K562 (cell line): ENCODE measurements at regions not wholly inside any gene's neighbourhood (a gene's known extent, or its start where the extent isn't known, plus 50 kb on each side); places are given as distances from the start of the nearest gene placed in this dataset.

ENCODE experiments used
- ATAC-seq: fragments of 200-7000 bp; cut with Tn5 transposase; 3 replicates; pipeline ENCODE4 v1.9.1; 2020; ENCODE audit warnings: moderate library complexity
- BruUV-seq: library from RNA; stranded (reverse); fragments of 400-500 nt; replicated peaks from 2 replicates; lab custom pipeline; 2021; lab: Mats Ljungman, UMichigan
- CTCF ChIA-PET: fragments of 300-600 bp; formaldehyde crosslinking; extraction: SDS; loops from one replicate; lab custom pipeline; 2021; ENCODE audit warnings: low intra/inter-chr PET ratio; lab: Yijun Ruan, JAX
- POLR2A ChIA-PET: fragments of 300-600, 350-650 bp; sonication (Branson Sonifier 250); formaldehyde crosslinking; extraction: SDS; loops from one replicate; lab custom pipeline; 2021; ENCODE audit warnings: antibody characterized with exemption, inconsistent platforms; lab: Yijun Ruan, JAX
- DNase-seq, 4 experiments: peaks; one replicate each; pipeline versions ENCODE4 v3.0.0 to v3.0.0-alpha.2; 2011 to 2018; ENCODE audit warnings: low spot score in 3 of 4, mixed read lengths in 3 of 4; ENCODE audit errors: extremely low read depth in 1 of 4
- FAIRE-seq: peaks from 2 replicates; lab custom pipeline; 2011; peaks lifted over from hg19 to GRCh38; lab: Jason Lieb, UNC
- H2AFZ ChIP-seq: 2 replicates; pipeline ENCODE4 v1.6.0; 2011; ENCODE audit warnings: low read depth, low read length, control low read depth, inconsistent platforms
- H3K27ac ChIP-seq: fragments of 200-600 bp; 3 replicates; pipeline ENCODE4 v1.8.0; 2011; ENCODE audit warnings: low read depth, mild to moderate bottlenecking, control low read depth, inconsistent platforms, low read length, moderate library complexity, mixed read lengths; ENCODE audit errors: extremely low read depth
- H3K27me3 ChIP-seq, 2 experiments: fragments of 300-600 bp in 1 of 2; 2 replicates in 1 of 2; 3 replicates in 1 of 2; pipeline versions ENCODE4 v1.6.0 to v1.8.0; 2011; ENCODE audit warnings: inconsistent platforms in 2 of 2, low read length in 2 of 2, mild to moderate bottlenecking in 1 of 2, mixed read lengths in 1 of 2, moderate library complexity in 1 of 2; ENCODE audit not compliant: control insufficient read depth in 2 of 2, insufficient read depth in 2 of 2
- H3K36me3 ChIP-seq: fragments of 300-600 bp; 3 replicates; pipeline ENCODE4 v1.8.0; 2011; ENCODE audit warnings: mild to moderate bottlenecking, low read length, inconsistent platforms; ENCODE audit not compliant: control insufficient read depth, insufficient read depth
- H3K4me1 ChIP-seq, 2 experiments: fragments of 200-600 bp in 1 of 2; replicated peaks in 1 of 2; 2 replicates in 1 of 2; 3 replicates in 1 of 2; pipeline versions ENCODE4 v1.5.1 to v1.8.0; 2011; ENCODE audit warnings: inconsistent platforms in 2 of 2, low read length in 2 of 2, mild to moderate bottlenecking in 1 of 2, mixed read lengths in 1 of 2, moderate library complexity in 1 of 2; ENCODE audit not compliant: control insufficient read depth in 2 of 2, insufficient read depth in 2 of 2
- H3K4me2 ChIP-seq: 2 replicates; pipeline ENCODE4 v1.6.1; 2011; ENCODE audit warnings: low read length, control low read depth, inconsistent platforms, mixed read lengths; ENCODE audit not compliant: insufficient read depth
- H3K4me3 ChIP-seq: fragments of 200-600 bp; sonication (generic), shearing (Covaris generic); 2 replicates; pipeline ENCODE4 v1.5.1; 2016; ENCODE audit warnings: control low read depth, inconsistent platforms
- H3K79me2 ChIP-seq: fragments of 200-600 bp; 3 replicates; pipeline ENCODE4 v1.8.0; 2011; ENCODE audit warnings: low read length, inconsistent platforms; ENCODE audit not compliant: control insufficient read depth, insufficient read depth
- H3K9ac ChIP-seq, 2 experiments: 2 replicates each; pipeline versions ENCODE4 v1.6.0 to v1.6.1; 2011; ENCODE audit warnings: low read depth in 2 of 2, low read length in 2 of 2, control low read depth in 1 of 2, inconsistent platforms in 1 of 2, mild to moderate bottlenecking in 1 of 2, mixed read lengths in 1 of 2; ENCODE audit not compliant: insufficient read depth in 1 of 2
- H3K9me1 ChIP-seq: one replicate; pipeline ENCODE4 v1.6.0; 2011; ENCODE audit warnings: inconsistent platforms, mild to moderate bottlenecking, low read length, moderate library complexity; ENCODE audit not compliant: control insufficient read depth, insufficient read depth
- H3K9me3 ChIP-seq: replicated peaks from 2 replicates; pipeline ENCODE4 v1.5.1; 2011; ENCODE audit warnings: low read depth, low read length, inconsistent platforms; ENCODE audit not compliant: control insufficient read depth, insufficient read depth
- H4K20me1 ChIP-seq: replicated peaks from 2 replicates; pipeline ENCODE4 v1.6.1; 2011; ENCODE audit warnings: low read length, inconsistent platforms, mixed read lengths; ENCODE audit not compliant: control insufficient read depth, insufficient read depth
- BHLHE40 ChIP-seq: IDR thresholded peaks from 2 replicates; pipeline ENCODE4 v1.6.1; 2011; ENCODE audit warnings: low read length, improper control_type of control experiment
- BRF1 ChIP-seq: IDR thresholded peaks from 3 replicates; pipeline ENCODE4 v1.6.1; 2011; ENCODE audit warnings: borderline replicate concordance, mild to moderate bottlenecking; ENCODE audit not compliant: insufficient read length; ENCODE audit errors: extremely low read depth
- CREB3L1 ChIP-seq: fragments of 450-650 bp; IDR thresholded peaks from 2 replicates; pipeline ENCODE4 v1.6.1; 2014; ENCODE audit warnings: low read depth, mild to moderate bottlenecking, moderate library complexity, borderline replicate concordance
- CREM ChIP-seq: IDR thresholded peaks from 2 replicates; pipeline ENCODE4 v1.6.1; 2014; ENCODE audit warnings: antibody characterized with exemption, low read depth
- MAFK ChIP-seq: IDR thresholded peaks from 2 replicates; pipeline ENCODE4 v1.6.1; 2011; ENCODE audit warnings: low read length, improper control_type of control experiment
- SNIP1 ChIP-seq: fragments of 450-650 bp; IDR thresholded peaks from 2 replicates; pipeline ENCODE4 v1.7.1; 2017; ENCODE audit warnings: low read depth, mild to moderate bottlenecking
- TAF7 ChIP-seq: fragments of 450-650 bp; IDR thresholded peaks from 2 replicates; pipeline ENCODE4 v1.6.1; 2016; ENCODE audit warnings: missing genetic modification characterization, missing compliant biosample characterization
- TAF9B ChIP-seq: fragments of 450-650 bp; IDR thresholded peaks from 2 replicates; pipeline ENCODE4 v1.6.1; 2018; ENCODE audit warnings: mild to moderate bottlenecking; ENCODE audit not compliant: partially characterized antibody
- ZFPM2 ChIP-seq: fragments of 250-450 bp; sonication (Bioruptor Pico); IDR thresholded peaks from 2 replicates; pipeline ENCODE4 v1.5.1; 2022; ENCODE audit warnings: mild to moderate bottlenecking
- ZKSCAN3 ChIP-seq: fragments of 250-450 bp; sonication (Bioruptor Pico); IDR thresholded peaks from 2 replicates; pipeline ENCODE4 v1.4.0; 2020
- ZNF384 ChIP-seq: IDR thresholded peaks from 2 replicates; pipeline ENCODE4 v1.6.1; 2012; ENCODE audit warnings: low read depth, low read length, improper control_type of control experiment
- WGBS: fragments of 100-300 bp; shearing (Covaris generic); methylation state at CpG from one replicate; pipeline ENCODE4 v1.1.6; 2016; ENCODE audit warnings: low coverage, mixed read lengths; ENCODE audit not compliant: insufficient coverage; ENCODE audit errors: missing lambda C conversion rate; 5-methylcytosine and 5-hydroxymethylcytosine counted together
- in situ Hi-C: fragments of 300-500 bp; cut with MboI; formaldehyde crosslinking; loops from 4 replicates; pipeline ENCODE4 v1.15.0; 2018; ENCODE audit warnings: inconsistent platforms, mixed read lengths
- intact Hi-C: fragments of 100-400 bp; cut with micrococcal nuclease; formaldehyde crosslinking; loops from 2 replicates; pipeline ENCODE4 v1.14.2; 2022
- TF ChIP-seq, protein P1 (sequence below): sonication (generic); formaldehyde crosslinking; IDR thresholded peaks from 2 replicates; pipeline ENCODE4 v1.8.1; 2023; ENCODE audit warnings: mild to moderate bottlenecking, missing genetic modification reagents, moderate library complexity
- TF ChIP-seq, protein P2 (sequence below): fragments of 450-650 bp; IDR thresholded peaks from 2 replicates; pipeline ENCODE4 v1.6.1; 2016; ENCODE audit warnings: mild to moderate bottlenecking

DNA sequence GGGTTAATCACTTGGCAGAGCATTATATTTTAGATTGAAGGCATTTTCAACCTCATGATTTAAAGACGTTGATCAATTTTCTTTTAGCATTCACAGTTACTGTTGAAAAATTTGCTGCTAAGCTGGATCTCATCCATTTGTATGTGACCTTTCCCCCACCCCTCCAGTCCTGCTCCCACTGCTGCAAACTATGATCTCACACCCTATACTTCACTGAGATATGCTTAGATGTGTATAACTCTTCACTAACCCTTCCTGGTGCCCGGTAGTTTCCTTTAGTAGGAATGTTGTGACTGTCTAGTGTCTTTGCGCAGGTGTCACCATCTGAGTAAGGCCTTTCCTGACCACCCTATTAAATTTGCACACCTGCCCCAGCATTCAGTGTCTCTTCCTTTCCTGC is 67.0 kb upstream of the C1orf21 start:
- no peaks in the 10 kb centered on the region for H3K9me3 ChIP-seq

DNA sequence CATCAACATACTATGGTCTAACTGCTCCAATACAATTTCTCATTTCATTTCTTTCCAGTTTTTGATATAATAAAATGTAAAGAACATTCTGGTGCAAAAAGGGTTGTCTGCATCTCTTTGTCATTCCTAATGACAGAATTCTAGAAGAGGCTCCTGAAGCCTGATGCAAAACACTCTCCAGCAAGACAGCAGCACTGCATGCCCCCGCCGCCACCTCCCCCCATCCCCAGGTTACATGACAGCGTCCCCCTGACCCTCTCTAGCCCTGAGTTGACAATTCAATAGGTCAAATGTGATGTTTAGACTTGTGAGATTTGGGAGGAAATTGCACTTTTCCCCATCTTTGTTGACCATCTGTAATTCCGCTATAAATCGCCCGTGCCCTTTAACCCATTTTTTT is 64.6 kb upstream of the C1orf21 start:
- CTCF ChIA-PET, result no interaction called here
- in situ Hi-C loops (no loop called here), intact Hi-C loops (no loop called here)
- no peak overlapping the region for H3K4me3 ChIP-seq
- no peaks in the 10 kb centered on the region for H3K9me1 ChIP-seq
- DNase-seq (no peak), ATAC-seq (no peak), FAIRE-seq (no peak)
- H4K20me1 ChIP-seq, result no peaks in the 10 kb centered on the region
- POLR2A ChIA-PET, result no interaction called here
- no peaks in the 10 kb centered on the region for H3K79me2 ChIP-seq
- no peak overlapping the region for H3K4me2 ChIP-seq
- no peaks in the 10 kb centered on the region for H3K9me3 ChIP-seq
- peaks cover 0 to 4% of the 10 kb centered on the region in 2 experiments; a peak in 1 of 5 replicates for H3K27me3 ChIP-seq
- H3K9ac ChIP-seq, result no peak overlapping the region
- H3K36me3 ChIP-seq, result no peaks in the 10 kb centered on the region
- 0% methylated on average over 6 of the region's 6 CpGs for WGBS
- no peak overlapping the region for H3K27ac ChIP-seq
- no TSS peak for BruUV-seq
- no peaks in the 10 kb centered on the region for H3K4me1 ChIP-seq
- no peak overlapping the region for H2AFZ ChIP-seq
- TF ChIP-seq, protein P1, sequence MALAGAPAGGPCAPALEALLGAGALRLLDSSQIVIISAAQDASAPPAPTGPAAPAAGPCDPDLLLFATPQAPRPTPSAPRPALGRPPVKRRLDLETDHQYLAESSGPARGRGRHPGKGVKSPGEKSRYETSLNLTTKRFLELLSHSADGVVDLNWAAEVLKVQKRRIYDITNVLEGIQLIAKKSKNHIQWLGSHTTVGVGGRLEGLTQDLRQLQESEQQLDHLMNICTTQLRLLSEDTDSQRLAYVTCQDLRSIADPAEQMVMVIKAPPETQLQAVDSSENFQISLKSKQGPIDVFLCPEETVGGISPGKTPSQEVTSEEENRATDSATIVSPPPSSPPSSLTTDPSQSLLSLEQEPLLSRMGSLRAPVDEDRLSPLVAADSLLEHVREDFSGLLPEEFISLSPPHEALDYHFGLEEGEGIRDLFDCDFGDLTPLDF (CRISPR knock-in tag), result no peak
- TF ChIP-seq TAF7 (tag), result no peak
- no peak for TF ChIP-seq BRF1
- no peak for TF ChIP-seq TAF9B
- TF ChIP-seq SNIP1, result no peak
- TF ChIP-seq, protein P2, sequence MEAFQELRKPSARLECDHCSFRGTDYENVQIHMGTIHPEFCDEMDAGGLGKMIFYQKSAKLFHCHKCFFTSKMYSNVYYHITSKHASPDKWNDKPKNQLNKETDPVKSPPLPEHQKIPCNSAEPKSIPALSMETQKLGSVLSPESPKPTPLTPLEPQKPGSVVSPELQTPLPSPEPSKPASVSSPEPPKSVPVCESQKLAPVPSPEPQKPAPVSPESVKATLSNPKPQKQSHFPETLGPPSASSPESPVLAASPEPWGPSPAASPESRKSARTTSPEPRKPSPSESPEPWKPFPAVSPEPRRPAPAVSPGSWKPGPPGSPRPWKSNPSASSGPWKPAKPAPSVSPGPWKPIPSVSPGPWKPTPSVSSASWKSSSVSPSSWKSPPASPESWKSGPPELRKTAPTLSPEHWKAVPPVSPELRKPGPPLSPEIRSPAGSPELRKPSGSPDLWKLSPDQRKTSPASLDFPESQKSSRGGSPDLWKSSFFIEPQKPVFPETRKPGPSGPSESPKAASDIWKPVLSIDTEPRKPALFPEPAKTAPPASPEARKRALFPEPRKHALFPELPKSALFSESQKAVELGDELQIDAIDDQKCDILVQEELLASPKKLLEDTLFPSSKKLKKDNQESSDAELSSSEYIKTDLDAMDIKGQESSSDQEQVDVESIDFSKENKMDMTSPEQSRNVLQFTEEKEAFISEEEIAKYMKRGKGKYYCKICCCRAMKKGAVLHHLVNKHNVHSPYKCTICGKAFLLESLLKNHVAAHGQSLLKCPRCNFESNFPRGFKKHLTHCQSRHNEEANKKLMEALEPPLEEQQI, result no peak
- TF ChIP-seq MAFK, result no peak
- no peak for TF ChIP-seq ZNF384
- TF ChIP-seq CREB3L1, result no peak
- no peak for TF ChIP-seq ZKSCAN3
- TF ChIP-seq BHLHE40, result no peak
- no peak for TF ChIP-seq CREM

More for the DNA sequence above, 67.0 kb upstream of the C1orf21 start:
- Histone ChIP-seq H4K20me1 (no peaks in the 10 kb centered on the region), H3K4me2 (no peak overlapping the region), H3K4me3 (no peak overlapping the region), H3K36me3 (no peaks in the 10 kb centered on the region), H3K9me1 (no peaks in the 10 kb centered on the region), H3K4me1 (no peaks in the 10 kb centered on the region), H2AFZ (no peak overlapping the region), H3K27me3 (no peaks in the 10 kb centered on the region), H3K79me2 (no peaks in the 10 kb centered on the region), H3K27ac (no peak overlapping the region), H3K9ac (no peak overlapping the region)
- WGBS, result 1% methylated on average over 3 of the region's 3 CpGs
- ChIA-PET CTCF (no interaction called here), POLR2A (no interaction called here)
- ATAC-seq, result no peak
- no peak for TF ChIP-seq ZFPM2 (CRISPR knock-in tag)
- DNase-seq, result no peak
- FAIRE-seq, result no peak
- intact Hi-C loops, result no loop called here
- in situ Hi-C loops, result no loop called here
- BruUV-seq, result no TSS peak
